Hepatocyte (in vitro differentiated cells): ENCODE measurements at regions not wholly inside any gene's neighbourhood (a gene's known extent, or its start where the extent isn't known, plus 50 kb on each side); places are given as distances from the start of the nearest gene placed in this dataset.

Experiments
- CTCF ChIP-seq: fragments of 200-600 bp; sonication (generic); IDR thresholded peaks from 2 replicates; pipeline ENCODE4 v1.5.1; 2016; ENCODE audit warnings: antibody characterized with exemption, mild to moderate bottlenecking; ENCODE audit not compliant: poor library complexity
- EZH2 ChIP-seq: fragments of 200-600 bp; sonication (generic); IDR thresholded peaks from 2 replicates; pipeline ENCODE4 v1.6.1; 2016; ENCODE audit warnings: antibody characterized with exemption, mild to moderate bottlenecking, borderline replicate concordance

GRCh38 chr2:184053326-184053725 is 545.0 kb upstream of the ZNF804A start:
- no peak for TF ChIP-seq EZH2
- TF ChIP-seq CTCF: no peak
